Upper lobe of left lung (tissue), 6 donors: ENCODE measurements at regions not wholly inside any gene's neighbourhood (a gene's known extent, or its start where the extent isn't known, plus 50 kb on each side); places are given as distances from the start of the nearest gene placed in this dataset.

Experiments used
- ATAC-seq, 2 donors: fragments of 200-7000 bp; cut with Tn5 transposase; one replicate each; pipeline ENCODE4 v1.9.1; 2022; ENCODE audit warnings: mild to moderate bottlenecking in 2 of 2, moderate library complexity in 2 of 2; ENCODE audit not compliant: low FRiP score in 2 of 2
- DNase-seq, 2 donors: peaks; one replicate each; pipeline ENCODE4 v3.0.0-alpha.2; 2019 to 2020
- H3K27ac ChIP-seq, 4 donors: fragments of 200-600 bp; sonication (generic); one replicate each; pipeline ENCODE4 v1.5.1; 2016 to 2019
- H3K27me3 ChIP-seq, 4 donors: fragments of 200-600 bp; sonication (generic); one replicate each; pipeline ENCODE4 v1.5.1; 2017 to 2019
- H3K36me3 ChIP-seq, 4 donors: fragments of 200-600 bp; sonication (generic); one replicate each; pipeline ENCODE4 v1.5.1; 2016 to 2019
- H3K4me1 ChIP-seq, 4 donors: fragments of 200-600 bp; sonication (generic); one replicate each; pipeline ENCODE4 v1.5.1; 2018 to 2019
- H3K4me3 ChIP-seq, 4 donors: fragments of 200-600 bp; sonication (generic); one replicate each; pipeline ENCODE4 v1.5.1; 2017 to 2019; ENCODE audit warnings: mild to moderate bottlenecking in 2 of 4, moderate library complexity in 1 of 4
- H3K9me3 ChIP-seq, 4 donors: fragments of 200-600 bp; sonication (generic); one replicate each; pipeline ENCODE4 v1.5.1; 2018 to 2019
- EP300 ChIP-seq, 4 donors: sonication (generic); formaldehyde crosslinking; IDR thresholded peaks; one replicate each; pipeline ENCODE4 v1.5.1; 2017; ENCODE audit warnings: antibody characterized with exemption in 4 of 4, control low read depth in 2 of 4
- POLR2A ChIP-seq, 4 donors: fragments of 450-650 bp; IDR thresholded peaks; one replicate each; pipeline ENCODE4 v1.5.1; 2016 to 2017; ENCODE audit warnings: antibody characterized with exemption in 4 of 4, mild to moderate bottlenecking in 2 of 4
- POLR2AphosphoS5 ChIP-seq, 2 donors: sonication (generic); formaldehyde crosslinking; IDR thresholded peaks; one replicate each; pipeline ENCODE4 v1.5.1; 2017; ENCODE audit warnings: antibody characterized with exemption in 2 of 2
- WGBS, 2 donors: methylation state at CpG; one replicate each; pipeline ENCODE4 v1.1.5; 2017 to 2018; 5-methylcytosine and 5-hydroxymethylcytosine counted together
- TF ChIP-seq, protein P1 (sequence below), 6 experiments: fragments of 450-650 bp in 4 of 6; fragments of 200-600 bp in 2 of 6; sonication (generic) in 2 of 6; IDR thresholded peaks; one replicate each; pipeline ENCODE4 v1.5.1; 2016 to 2019; ENCODE audit warnings: antibody characterized with exemption in 6 of 6
- donor health status: DM: no; HTN: no; CAD: no; lungs with moderate emphysema.
- donor health status: DM: no; HTN: yes; CAD: no; lungs with severe emphysema.

DNA sequence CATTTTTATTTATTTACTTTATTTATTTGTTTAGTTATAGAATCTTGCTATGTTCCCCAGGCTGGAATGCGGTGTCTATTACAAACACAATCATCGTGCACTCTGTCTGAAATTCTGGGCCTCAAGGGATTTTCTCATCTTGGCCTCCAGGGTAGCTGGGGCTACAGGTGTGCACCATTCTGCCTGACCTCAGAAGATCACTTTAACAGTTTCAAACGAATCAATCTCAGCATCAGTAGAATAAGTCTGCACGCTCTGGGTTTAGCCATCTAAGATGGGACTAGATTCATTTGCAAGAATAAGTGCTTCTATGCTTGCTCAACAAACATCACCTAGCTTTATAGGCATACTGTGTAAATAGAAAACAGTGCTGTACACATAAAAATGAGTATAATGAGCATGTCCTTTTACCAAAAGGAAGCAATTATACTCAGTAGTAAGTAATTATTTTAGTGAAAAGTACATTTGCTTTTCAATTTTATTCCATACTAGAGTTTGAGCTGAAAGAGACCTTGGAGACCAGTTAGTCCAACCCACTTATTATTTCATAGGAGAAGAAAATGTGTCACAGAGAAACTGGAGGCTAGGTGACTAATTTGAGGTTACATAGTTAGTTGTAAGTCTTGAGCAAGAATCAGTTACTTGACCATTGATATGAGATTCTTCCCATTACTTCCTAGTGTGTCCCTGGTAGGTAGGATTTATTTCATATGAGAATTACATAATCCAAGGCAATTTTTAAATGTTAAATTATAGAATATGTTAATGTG, 456.5 kb upstream of the LMO3 start:
- Histone ChIP-seq H3K27ac (no peak overlapping the region), H3K9me3 (no peaks in the 10 kb centered on the region), H3K36me3 (no peaks in the 10 kb centered on the region), H3K27me3 (no peaks in the 10 kb centered on the region), H3K4me3 (no peak overlapping the region), H3K4me1 (no peaks in the 10 kb centered on the region)
- ATAC-seq (no peak), DNase-seq (no peak)
- TF ChIP-seq, protein P1, sequence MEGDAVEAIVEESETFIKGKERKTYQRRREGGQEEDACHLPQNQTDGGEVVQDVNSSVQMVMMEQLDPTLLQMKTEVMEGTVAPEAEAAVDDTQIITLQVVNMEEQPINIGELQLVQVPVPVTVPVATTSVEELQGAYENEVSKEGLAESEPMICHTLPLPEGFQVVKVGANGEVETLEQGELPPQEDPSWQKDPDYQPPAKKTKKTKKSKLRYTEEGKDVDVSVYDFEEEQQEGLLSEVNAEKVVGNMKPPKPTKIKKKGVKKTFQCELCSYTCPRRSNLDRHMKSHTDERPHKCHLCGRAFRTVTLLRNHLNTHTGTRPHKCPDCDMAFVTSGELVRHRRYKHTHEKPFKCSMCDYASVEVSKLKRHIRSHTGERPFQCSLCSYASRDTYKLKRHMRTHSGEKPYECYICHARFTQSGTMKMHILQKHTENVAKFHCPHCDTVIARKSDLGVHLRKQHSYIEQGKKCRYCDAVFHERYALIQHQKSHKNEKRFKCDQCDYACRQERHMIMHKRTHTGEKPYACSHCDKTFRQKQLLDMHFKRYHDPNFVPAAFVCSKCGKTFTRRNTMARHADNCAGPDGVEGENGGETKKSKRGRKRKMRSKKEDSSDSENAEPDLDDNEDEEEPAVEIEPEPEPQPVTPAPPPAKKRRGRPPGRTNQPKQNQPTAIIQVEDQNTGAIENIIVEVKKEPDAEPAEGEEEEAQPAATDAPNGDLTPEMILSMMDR (IDR thresholded peaks at IDR 0.05): no peak
- TF ChIP-seq EP300 (IDR thresholded peaks at IDR 0.05): no peak
- TF ChIP-seq POLR2A (IDR thresholded peaks at IDR 0.05): no peak
- no peak for TF ChIP-seq POLR2AphosphoS5 (IDR thresholded peaks at IDR 0.05)
- 74 to 79% methylated on average over 4 of the region's 4 CpGs for WGBS, 2 donors

DNA sequence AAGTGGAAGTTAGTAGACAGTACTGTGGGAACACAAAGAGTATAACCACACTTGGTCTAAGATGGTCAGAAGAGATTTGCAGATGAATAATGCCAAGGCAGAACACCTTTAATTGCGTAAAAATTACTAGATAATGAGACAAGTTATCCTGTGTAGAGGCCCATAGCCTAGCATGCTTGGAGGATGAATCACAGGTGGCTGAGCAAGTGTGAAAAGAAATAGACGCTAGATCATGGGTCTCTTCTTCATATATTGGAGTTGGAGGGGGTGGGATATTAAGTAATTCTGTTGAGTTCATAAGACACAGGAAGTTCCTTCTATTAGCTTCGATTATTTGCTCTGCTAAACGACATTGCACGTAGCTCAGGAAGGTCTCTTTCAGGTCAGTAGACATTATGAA, 454.3 kb upstream of the LMO3 start:
- Histone ChIP-seq H3K4me1 (no peaks in the 10 kb centered on the region), H3K27ac (no peak overlapping the region), H3K9me3 (peaks cover 0 to 2% (median 0%) of the 10 kb centered on the region in 4 donors), H3K27me3 (no peaks in the 10 kb centered on the region), H3K4me3 (no peak overlapping the region), H3K36me3 (no peaks in the 10 kb centered on the region)
- no peak for DNase-seq
- no peak for ATAC-seq
- TF ChIP-seq EP300 (IDR thresholded peaks at IDR 0.05) (no peak), POLR2AphosphoS5 (IDR thresholded peaks at IDR 0.05) (no peak), POLR2A (IDR thresholded peaks at IDR 0.05) (no peak)
- TF ChIP-seq, protein P1 (IDR thresholded peaks at IDR 0.05): no peak
- WGBS, 2 donors: 71 to 77% methylated on average over 5 of the region's 5 CpGs

DNA sequence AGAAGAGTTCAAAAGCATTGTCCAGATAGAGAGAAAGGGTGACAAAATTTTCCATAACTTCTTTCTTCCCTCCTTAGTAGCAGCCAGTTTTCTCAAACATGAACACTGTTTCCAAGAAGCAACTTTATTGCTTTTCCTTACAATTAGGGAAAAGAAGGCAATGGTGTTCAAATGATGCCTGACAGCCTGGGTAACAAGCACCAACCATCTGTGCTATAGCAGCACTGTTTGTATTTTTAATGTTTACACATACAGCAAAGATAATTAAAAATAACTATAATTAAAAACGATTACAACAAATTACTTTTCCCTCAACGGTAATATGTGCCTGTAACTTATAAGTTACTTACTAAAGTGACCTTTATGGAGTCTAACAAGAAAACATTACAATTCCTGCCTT, 450.6 kb upstream of the LMO3 start:
- WGBS, 2 donors: 61 to 71% methylated on average over 2 of the region's 2 CpGs

DNA sequence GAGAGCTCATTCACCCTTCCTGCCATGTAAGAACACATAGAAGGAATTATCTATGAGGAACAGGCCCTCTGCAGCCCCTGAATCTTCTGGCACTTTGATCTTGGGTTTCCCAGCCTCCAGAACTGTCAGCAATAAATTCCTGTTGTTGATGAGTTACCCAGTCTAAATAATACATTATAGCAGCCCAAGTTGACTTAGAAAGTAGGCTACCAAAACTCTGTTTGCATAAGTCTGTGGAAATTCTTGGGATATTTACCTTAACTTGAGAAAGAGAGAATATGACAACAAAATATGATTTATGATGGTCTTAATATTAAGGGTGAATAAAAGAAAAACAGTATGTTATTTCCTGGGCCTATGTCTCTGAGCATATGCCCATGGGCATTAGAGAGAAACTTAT, 433.0 kb upstream of the LMO3 start:
- H3K4me1 ChIP-seq: no peaks in the 10 kb centered on the region
- no peak for DNase-seq
- no peaks in the 10 kb centered on the region for H3K9me3 ChIP-seq
- H3K27ac ChIP-seq: no peak overlapping the region
- H3K4me3 ChIP-seq: no peak overlapping the region
- H3K36me3 ChIP-seq: no peaks in the 10 kb centered on the region
- no peak for ATAC-seq
- no peaks in the 10 kb centered on the region for H3K27me3 ChIP-seq
- TF ChIP-seq POLR2A (IDR thresholded peaks at IDR 0.05) (no peak), EP300 (IDR thresholded peaks at IDR 0.05) (no peak)

More for the DNA sequence above, 450.6 kb upstream of the LMO3 start:
- no peaks in the 10 kb centered on the region for H3K36me3 ChIP-seq
- peaks cover 0 to 4% (median 0%) of the 10 kb centered on the region in 4 donors for H3K9me3 ChIP-seq
- H3K4me1 ChIP-seq: no peaks in the 10 kb centered on the region
- no peak overlapping the region for H3K27ac ChIP-seq
- no peak for DNase-seq
- no peaks in the 10 kb centered on the region for H3K27me3 ChIP-seq
- no peak overlapping the region for H3K4me3 ChIP-seq
- TF ChIP-seq POLR2AphosphoS5 (IDR thresholded peaks at IDR 0.05) (no peak), EP300 (IDR thresholded peaks at IDR 0.05) (no peak), POLR2A (IDR thresholded peaks at IDR 0.05) (no peak)
- TF ChIP-seq, protein P1 (IDR thresholded peaks at IDR 0.05): no peak
- no peak for ATAC-seq

DNA sequence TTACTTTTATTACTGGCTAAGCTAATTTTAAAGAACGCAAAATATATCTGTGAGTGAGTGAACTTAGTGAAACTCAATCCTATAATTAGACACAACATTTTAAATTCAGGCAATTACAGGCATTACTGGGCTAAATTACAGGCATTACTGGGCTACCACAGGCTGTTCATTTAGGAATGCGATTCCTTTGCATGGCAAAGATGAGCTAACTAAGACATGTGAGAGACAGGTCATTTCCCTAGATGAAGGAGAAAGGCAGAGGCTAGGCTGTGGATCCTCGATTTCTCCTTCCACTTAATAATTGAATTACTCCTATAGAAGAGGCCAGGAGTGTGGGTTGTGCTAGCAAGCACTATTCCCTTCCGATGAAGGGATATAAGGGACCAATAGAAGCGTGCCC, 429.4 kb upstream of the LMO3 start:
- WGBS, 2 donors: 81 to 84% methylated on average over 5 of the region's 5 CpGs
- DNase-seq (no peak), ATAC-seq (no peak)
- Histone ChIP-seq H3K9me3 (no peaks in the 10 kb centered on the region), H3K27ac (no peak overlapping the region), H3K36me3 (no peaks in the 10 kb centered on the region), H3K27me3 (no peaks in the 10 kb centered on the region), H3K4me1 (no peaks in the 10 kb centered on the region), H3K4me3 (no peak overlapping the region)
- no peak for TF ChIP-seq POLR2A (IDR thresholded peaks at IDR 0.05)
- no peak for TF ChIP-seq POLR2AphosphoS5 (IDR thresholded peaks at IDR 0.05)
- TF ChIP-seq, protein P1 (IDR thresholded peaks at IDR 0.05): no peak
